GOT3 (cell line): ENCODE measurements at regions not wholly inside any gene's neighbourhood (a gene's known extent, or its start where the extent isn't known, plus 50 kb on each side); places are given as distances from the start of the nearest gene placed in this dataset.
"Not testable (repeated sequence)": the region's sequence is repeated elsewhere in the genome, so short reads cannot be mapped to it uniquely, and the experiment has no call there.

Experiments used
- DNase-seq: peaks from one replicate; lab custom pipeline; 2025; ENCODE audit warnings: mixed read lengths; lab: John Stamatoyannopoulos, UW

- DNase-seq, result not testable (repeated sequence)
These were observed 51.7 kb downstream of the PPIAL4C start for GRCh38 chr1:149635290-149635899.

GRCh38 chr1:149636286-149637122, 52.9 kb downstream of the PPIAL4C start:
- DNase-seq, result peak; percentile 27

GRCh38 chr1:149638481-149638880, 54.8 kb downstream of the PPIAL4C start:
- DNase-seq, result not testable (repeated sequence)

GRCh38 chr1:149638901-149639658, 55.4 kb downstream of the PPIAL4C start:
- DNase-seq, result not testable (repeated sequence)

GRCh38 chr1:149641179-149641578, 57.5 kb downstream of the PPIAL4C start:
- not testable (repeated sequence) for DNase-seq

GRCh38 chr1:149644818-149645217, 61.2 kb downstream of the PPIAL4C start:
- not testable (repeated sequence) for DNase-seq

GRCh38 chr1:149646360-149647017, 62.8 kb downstream of the PPIAL4C start:
- DNase-seq, result not testable (repeated sequence)

GRCh38 chr1:149647018-149647373, 63.3 kb downstream of the PPIAL4C start:
- not testable (repeated sequence) for DNase-seq

GRCh38 chr1:149657750-149658149, 74.1 kb downstream of the PPIAL4C start:
- not testable (repeated sequence) for DNase-seq

GRCh38 chr1:149658175-149658574, 74.5 kb downstream of the PPIAL4C start:
- DNase-seq, result not testable (repeated sequence)

GRCh38 chr1:149664624-149665023, 81.0 kb downstream of the PPIAL4C start:
- DNase-seq, result not testable (repeated sequence)

GRCh38 chr1:149665033-149665432, 81.4 kb downstream of the PPIAL4C start:
- not testable (repeated sequence) for DNase-seq

- not testable (repeated sequence) for DNase-seq
These were observed 81.9 kb downstream of the PPIAL4C start for GRCh38 chr1:149665528-149665927.

GRCh38 chr1:149673231-149673909, 89.7 kb downstream of the PPIAL4C start:
- not testable (repeated sequence) for DNase-seq

GRCh38 chr1:149674921-149675320, 91.3 kb downstream of the PPIAL4C start:
- DNase-seq, result not testable (repeated sequence)

GRCh38 chr1:149677359-149677758, 93.7 kb downstream of the PPIAL4C start:
- not testable (repeated sequence) for DNase-seq

GRCh38 chr1:149686593-149687238, 95.8 kb upstream of the FCGR1A start:
- DNase-seq, result not testable (repeated sequence)

GRCh38 chr1:149691399-149691798, 91.1 kb upstream of the FCGR1A start:
- not testable (repeated sequence) for DNase-seq

- not testable (repeated sequence) for DNase-seq
These were observed 89.5 kb upstream of the FCGR1A start for GRCh38 chr1:149692804-149693539.

- not testable (repeated sequence) for DNase-seq
These were observed 87.4 kb upstream of the FCGR1A start for GRCh38 chr1:149695066-149695465.
